Upper lobe of left lung (tissue), 4 donors: ENCODE measurements at regions not wholly inside any gene's neighbourhood (a gene's known extent, or its start where the extent isn't known, plus 50 kb on each side); places are given as distances from the start of the nearest gene placed in this dataset.

Experiments used
- POLR2A ChIP-seq, 4 donors: fragments of 450-650 bp; IDR thresholded peaks; one replicate each; pipeline ENCODE4 v1.5.1; 2016 to 2017; ENCODE audit warnings: antibody characterized with exemption in 4 of 4, mild to moderate bottlenecking in 2 of 4
- TF ChIP-seq, protein P1 (sequence below), 6 experiments: fragments of 450-650 bp in 4 of 6; fragments of 200-600 bp in 2 of 6; sonication (generic) in 2 of 6; IDR thresholded peaks; one replicate each; pipeline ENCODE4 v1.5.1; 2016 to 2019; ENCODE audit warnings: antibody characterized with exemption in 6 of 6

DNA sequence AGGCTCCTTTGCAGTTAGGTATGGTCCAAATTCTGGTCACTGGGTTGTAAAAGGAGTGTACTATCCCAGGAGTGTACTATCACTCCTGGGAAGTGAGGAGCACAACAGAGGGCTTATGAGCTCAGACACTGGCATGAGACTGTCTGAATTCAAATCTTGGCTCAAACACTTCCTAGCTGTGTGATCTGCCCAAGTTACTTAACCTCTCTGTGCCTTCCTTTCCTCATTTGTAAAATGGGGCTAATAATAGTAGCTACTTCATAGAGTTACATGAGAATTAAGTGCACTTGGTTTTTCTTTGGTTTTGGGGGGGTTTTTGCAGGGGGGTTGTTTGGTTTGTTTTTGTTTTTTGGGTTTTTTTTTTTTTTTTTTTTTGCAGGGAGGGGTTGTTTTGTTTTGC, 152.0 kb downstream of the BCOR start:
- TF ChIP-seq POLR2A (IDR thresholded peaks at IDR 0.05) = no peak
- TF ChIP-seq, protein P1, sequence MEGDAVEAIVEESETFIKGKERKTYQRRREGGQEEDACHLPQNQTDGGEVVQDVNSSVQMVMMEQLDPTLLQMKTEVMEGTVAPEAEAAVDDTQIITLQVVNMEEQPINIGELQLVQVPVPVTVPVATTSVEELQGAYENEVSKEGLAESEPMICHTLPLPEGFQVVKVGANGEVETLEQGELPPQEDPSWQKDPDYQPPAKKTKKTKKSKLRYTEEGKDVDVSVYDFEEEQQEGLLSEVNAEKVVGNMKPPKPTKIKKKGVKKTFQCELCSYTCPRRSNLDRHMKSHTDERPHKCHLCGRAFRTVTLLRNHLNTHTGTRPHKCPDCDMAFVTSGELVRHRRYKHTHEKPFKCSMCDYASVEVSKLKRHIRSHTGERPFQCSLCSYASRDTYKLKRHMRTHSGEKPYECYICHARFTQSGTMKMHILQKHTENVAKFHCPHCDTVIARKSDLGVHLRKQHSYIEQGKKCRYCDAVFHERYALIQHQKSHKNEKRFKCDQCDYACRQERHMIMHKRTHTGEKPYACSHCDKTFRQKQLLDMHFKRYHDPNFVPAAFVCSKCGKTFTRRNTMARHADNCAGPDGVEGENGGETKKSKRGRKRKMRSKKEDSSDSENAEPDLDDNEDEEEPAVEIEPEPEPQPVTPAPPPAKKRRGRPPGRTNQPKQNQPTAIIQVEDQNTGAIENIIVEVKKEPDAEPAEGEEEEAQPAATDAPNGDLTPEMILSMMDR (IDR thresholded peaks at IDR 0.05) = no peak
